GM12875 (cell line): ENCODE measurements at regions not wholly inside any gene's neighbourhood (a gene's known extent, or its start where the extent isn't known, plus 50 kb on each side); places are given as distances from the start of the nearest gene placed in this dataset.

ENCODE experiments used
- H3K4me3 ChIP-seq: one replicate; pipeline ENCODE4 v1.5.1; 2011; ENCODE audit warnings: low read depth, low read length, control low read depth
- CTCF ChIP-seq: IDR thresholded peaks from 2 replicates; pipeline ENCODE4 v1.5.1; 2011; ENCODE audit warnings: low read depth, mild to moderate bottlenecking, control low read depth, inconsistent platforms, low read length, moderate library complexity, borderline replicate concordance; ENCODE audit not compliant: insufficient read depth

DNA sequence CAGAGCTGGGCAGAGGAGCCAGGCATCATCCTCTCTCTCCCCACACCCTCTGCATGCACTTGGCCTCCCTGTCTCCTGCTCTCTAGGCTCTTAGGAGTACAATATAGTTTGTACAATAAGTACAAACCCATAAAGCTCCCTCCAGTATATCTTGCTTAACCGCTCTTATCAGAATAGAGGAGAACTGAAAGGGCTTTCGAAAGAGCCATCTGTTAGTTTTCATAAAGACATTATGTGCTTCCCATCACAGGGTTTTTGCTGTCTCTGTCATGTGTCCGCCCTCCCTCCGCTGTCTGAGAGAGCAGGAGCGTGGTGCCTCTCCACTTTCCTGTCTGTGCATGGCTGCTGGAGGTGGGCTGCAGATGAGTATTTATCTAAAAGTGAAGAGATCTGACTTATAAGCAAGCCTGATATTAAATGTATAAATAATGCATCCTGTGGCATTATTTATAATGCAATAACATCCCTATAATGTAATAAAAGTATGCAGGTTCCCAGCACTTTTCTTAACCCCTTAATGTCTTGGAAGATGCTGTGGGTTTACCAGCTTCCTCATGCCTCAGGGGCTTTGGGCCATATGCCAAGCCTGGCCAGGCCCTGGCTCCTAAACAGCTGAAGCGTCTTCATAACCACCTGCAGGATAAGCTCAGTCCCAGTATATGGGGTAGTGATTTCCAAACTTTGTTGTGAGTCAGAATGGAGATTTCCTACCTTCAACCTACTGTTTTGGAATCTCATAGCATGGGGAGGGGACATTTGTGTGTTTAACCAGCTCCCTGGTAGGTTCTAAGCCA is 297.1 kb downstream of the DHX35 start:
- no peak overlapping the region for H3K4me3 ChIP-seq
- no peak for TF ChIP-seq CTCF

- TF ChIP-seq CTCF: no peak
- H3K4me3 ChIP-seq: no peak overlapping the region
These were observed 296.1 kb downstream of the DHX35 start for GRCh38 chr20:39258253-39258652.

- TF ChIP-seq CTCF: no peak
- H3K4me3 ChIP-seq: no peak overlapping the region
These were observed 291.1 kb downstream of the DHX35 start for GRCh38 chr20:39253051-39253755.

- TF ChIP-seq CTCF: no peak
- no peak overlapping the region for H3K4me3 ChIP-seq
These were observed 289.9 kb downstream of the DHX35 start for GRCh38 chr20:39252035-39252434.

- TF ChIP-seq CTCF: no peak
- no peak overlapping the region for H3K4me3 ChIP-seq
These were observed 287.7 kb downstream of the DHX35 start for GRCh38 chr20:39249798-39250197.

DNA sequence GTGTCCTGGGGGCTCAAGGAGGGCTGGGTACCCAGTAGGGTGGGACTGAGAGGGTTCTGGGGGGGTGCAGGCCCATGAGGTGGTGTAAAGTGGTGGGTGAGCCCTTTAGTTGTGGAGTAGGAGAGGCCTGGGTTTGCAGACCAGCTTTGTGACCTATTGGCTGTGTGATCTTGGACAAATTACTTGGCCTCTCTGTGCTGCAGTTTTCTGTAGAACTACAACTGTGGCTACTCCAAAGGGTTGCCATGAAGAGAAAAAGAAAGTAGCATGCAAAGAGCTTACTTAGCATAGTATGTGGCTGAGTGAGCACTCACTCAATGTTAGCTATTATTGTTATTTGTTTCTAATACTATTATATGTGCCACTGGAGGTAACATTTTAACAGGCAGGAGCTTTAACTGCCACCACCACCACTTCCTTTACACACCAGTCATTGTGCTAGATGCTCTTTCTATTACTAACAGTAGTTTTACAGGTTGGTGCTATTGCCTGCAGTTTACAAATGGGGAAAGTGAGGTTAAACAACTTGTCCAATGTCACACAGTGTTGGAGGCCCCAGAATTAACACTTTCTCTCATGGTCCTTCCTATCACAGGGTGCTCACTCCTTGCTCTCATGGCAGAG is 286.8 kb downstream of the DHX35 start:
- no peak for TF ChIP-seq CTCF
- H3K4me3 ChIP-seq: no peak overlapping the region
